ENCODE measurements at regions not wholly inside any gene's neighbourhood (a gene's known extent, or its start where the extent isn't known, plus 50 kb on each side); places are given as distances from the start of the nearest gene placed in this dataset.
"Not testable (repeated sequence)": the region's sequence is repeated elsewhere in the genome, so short reads cannot be mapped to it uniquely, and the experiment has no call there.

GRCh38 chr12:9310645-9311044 is 102.5 kb upstream of the PZP start:
- TF ChIP-seq CTCF (conservative IDR thresholded peaks at IDR 0.05; ENCODE audit: low read depth, low read length); EZH2 (IDR thresholded peaks at IDR 0.05; ENCODE audit: borderline replicate concordance, low read depth, low read length, poor library complexity, severe bottlenecking): not testable (repeated sequence)

All from A673 (cell line).